Esophagus muscularis mucosa (tissue), 4 donors: ENCODE measurements at regions not wholly inside any gene's neighbourhood (a gene's known extent, or its start where the extent isn't known, plus 50 kb on each side); places are given as distances from the start of the nearest gene placed in this dataset.
A peak's percentile ranks its signal among the peaks of the same experiment; 100 is the strongest.

ENCODE experiments used
- DNase-seq: peaks from one replicate; pipeline ENCODE4 v3.0.0-alpha.2; 2017; ENCODE audit errors: extremely low spot score
- H3K27ac ChIP-seq, 4 donors: fragments of 200-600 bp; sonication (generic); replicated peaks in 1 of 4; 1 replicate in 3 of 4; 2 replicates in 1 of 4; pipeline ENCODE4 v1.5.1; 2016 to 2019; ENCODE audit warnings: mild to moderate bottlenecking in 1 of 4
- H3K27me3 ChIP-seq, 4 donors: fragments of 200-600 bp; sonication (generic); one replicate each; pipeline versions ENCODE4 v1.5.1 to v1.6.0; 2016 to 2019
- H3K36me3 ChIP-seq, 4 donors: fragments of 200-600 bp; sonication (generic); one replicate each; pipeline ENCODE4 v1.5.1; 2016 to 2019
- H3K4me1 ChIP-seq, 4 donors: fragments of 200-600 bp; sonication (generic); one replicate each; pipeline ENCODE4 v1.5.1; 2016 to 2019
- H3K4me3 ChIP-seq, 4 donors: fragments of 200-600 bp; sonication (generic); 1 replicate in 2 of 4; 2 replicates in 2 of 4; pipeline ENCODE4 v1.5.1; 2016 to 2019; ENCODE audit warnings: mild to moderate bottlenecking in 4 of 4, moderate library complexity in 1 of 4
- H3K9me3 ChIP-seq, 4 donors: fragments of 200-600 bp; sonication (generic); 1 replicate in 3 of 4; 2 replicates in 1 of 4; pipeline ENCODE4 v1.5.1; 2016 to 2019
- EP300 ChIP-seq: sonication (generic); formaldehyde crosslinking; IDR thresholded peaks from one replicate; pipeline ENCODE4 v1.6.1; 2017; ENCODE audit warnings: antibody characterized with exemption
- POLR2A ChIP-seq: fragments of 450-650 bp; IDR thresholded peaks from one replicate; pipeline ENCODE4 v1.6.1; 2017; ENCODE audit warnings: antibody characterized with exemption, moderate library complexity, mild to moderate bottlenecking, low read depth
- POLR2AphosphoS5 ChIP-seq, 2 donors: sonication (generic); formaldehyde crosslinking; IDR thresholded peaks; one replicate each; pipeline ENCODE4 v1.6.1; 2017; ENCODE audit warnings: antibody characterized with exemption in 2 of 2
- WGBS: methylation state at CpG from one replicate; pipeline ENCODE4 v1.1.5; 2018; 5-methylcytosine and 5-hydroxymethylcytosine counted together
- intact Hi-C: fragments of 100-400 bp; cut with DNase I; formaldehyde crosslinking; loops from one replicate; pipeline ENCODE4 v1.15.1; 2023
- TF ChIP-seq, protein P1 (sequence below), 3 experiments: fragments of 200-600 bp in 2 of 3; fragments of 450-650 bp in 1 of 3; sonication (generic) in 2 of 3; IDR thresholded peaks; one replicate each; pipeline ENCODE4 v1.5.1; 2017 to 2019; ENCODE audit warnings: antibody characterized with exemption in 3 of 3, mild to moderate bottlenecking in 2 of 3, moderate library complexity in 1 of 3

DNA sequence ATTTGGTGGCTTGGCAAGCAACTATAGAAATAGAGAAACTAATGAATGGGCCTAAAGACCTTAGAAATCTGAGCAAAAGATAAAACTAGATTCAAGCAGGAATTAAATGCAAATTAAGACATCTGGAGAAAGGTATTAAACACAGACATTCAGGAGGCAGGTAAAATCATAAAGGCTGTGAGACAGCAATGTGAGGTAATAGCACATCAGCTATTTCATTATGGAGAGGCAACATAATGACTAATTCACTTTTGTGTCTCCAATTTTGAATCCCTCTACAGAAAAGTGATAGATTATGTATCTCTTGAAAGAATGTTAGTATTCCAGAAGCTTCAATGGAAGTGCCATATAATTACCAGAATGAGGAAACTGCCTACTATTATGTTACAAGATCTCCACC, 175.9 kb upstream of the LRIG3 start:
- H3K27ac ChIP-seq, result no peak overlapping the region
- TF ChIP-seq POLR2A, result no peak
- H3K4me3 ChIP-seq, result no peak overlapping the region
- H3K9me3 ChIP-seq, result no peaks in the 10 kb centered on the region
- H3K4me1 ChIP-seq, result no peaks in the 10 kb centered on the region
- H3K36me3 ChIP-seq, result no peaks in the 10 kb centered on the region
- intact Hi-C loops, result no loop called here
- H3K27me3 ChIP-seq, result no peaks in the 10 kb centered on the region
- DNase-seq, result no peak

DNA sequence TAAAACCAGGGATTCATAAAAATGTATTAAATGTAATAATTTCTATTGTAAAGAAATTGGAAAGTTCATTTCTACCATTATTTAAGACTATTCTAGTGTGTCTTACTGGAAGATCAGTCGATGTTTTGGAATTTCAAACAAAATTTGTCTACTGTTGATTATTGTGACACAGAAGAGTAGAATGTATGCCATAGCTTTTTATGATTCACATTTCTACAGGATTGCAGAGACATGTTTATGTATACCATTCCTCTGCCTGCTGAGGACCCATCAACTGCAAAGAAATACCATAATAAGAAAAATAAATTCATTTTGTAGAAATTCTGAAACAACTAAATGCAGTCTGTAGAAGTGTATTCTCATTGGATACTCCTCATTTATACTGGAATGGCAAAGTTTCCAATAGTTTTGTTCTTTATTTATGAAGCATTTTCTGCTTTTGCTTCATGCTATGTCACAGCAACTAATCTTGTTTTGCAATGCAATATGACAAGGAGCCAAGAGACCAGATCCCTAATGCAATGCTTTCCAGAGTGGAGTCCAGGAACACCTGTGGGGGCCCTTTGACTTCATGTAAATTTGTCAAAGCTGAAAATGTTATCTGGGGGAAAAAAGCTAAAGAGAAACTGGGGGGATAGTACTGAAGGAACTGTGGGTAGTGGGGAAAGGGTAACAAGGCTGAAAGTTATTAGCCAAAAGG, 172.9 kb upstream of the LRIG3 start:
- Histone ChIP-seq H3K4me1 (no peaks in the 10 kb centered on the region), H3K36me3 (no peaks in the 10 kb centered on the region), H3K9me3 (no peaks in the 10 kb centered on the region), H3K27ac (no peak overlapping the region), H3K4me3 (no peak overlapping the region), H3K27me3 (no peaks in the 10 kb centered on the region)
- TF ChIP-seq EP300 (no peak), POLR2AphosphoS5 (IDR thresholded peaks at IDR 0.05) (no peak), POLR2A (no peak)
- TF ChIP-seq, protein P1, sequence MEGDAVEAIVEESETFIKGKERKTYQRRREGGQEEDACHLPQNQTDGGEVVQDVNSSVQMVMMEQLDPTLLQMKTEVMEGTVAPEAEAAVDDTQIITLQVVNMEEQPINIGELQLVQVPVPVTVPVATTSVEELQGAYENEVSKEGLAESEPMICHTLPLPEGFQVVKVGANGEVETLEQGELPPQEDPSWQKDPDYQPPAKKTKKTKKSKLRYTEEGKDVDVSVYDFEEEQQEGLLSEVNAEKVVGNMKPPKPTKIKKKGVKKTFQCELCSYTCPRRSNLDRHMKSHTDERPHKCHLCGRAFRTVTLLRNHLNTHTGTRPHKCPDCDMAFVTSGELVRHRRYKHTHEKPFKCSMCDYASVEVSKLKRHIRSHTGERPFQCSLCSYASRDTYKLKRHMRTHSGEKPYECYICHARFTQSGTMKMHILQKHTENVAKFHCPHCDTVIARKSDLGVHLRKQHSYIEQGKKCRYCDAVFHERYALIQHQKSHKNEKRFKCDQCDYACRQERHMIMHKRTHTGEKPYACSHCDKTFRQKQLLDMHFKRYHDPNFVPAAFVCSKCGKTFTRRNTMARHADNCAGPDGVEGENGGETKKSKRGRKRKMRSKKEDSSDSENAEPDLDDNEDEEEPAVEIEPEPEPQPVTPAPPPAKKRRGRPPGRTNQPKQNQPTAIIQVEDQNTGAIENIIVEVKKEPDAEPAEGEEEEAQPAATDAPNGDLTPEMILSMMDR (IDR thresholded peaks at IDR 0.05), result no peak
- no peak for DNase-seq
- whole genome bisulfite sequencing, result 78% methylated on average over 1 of the region's 1 CpG
- intact Hi-C loops, result no loop called here

DNA sequence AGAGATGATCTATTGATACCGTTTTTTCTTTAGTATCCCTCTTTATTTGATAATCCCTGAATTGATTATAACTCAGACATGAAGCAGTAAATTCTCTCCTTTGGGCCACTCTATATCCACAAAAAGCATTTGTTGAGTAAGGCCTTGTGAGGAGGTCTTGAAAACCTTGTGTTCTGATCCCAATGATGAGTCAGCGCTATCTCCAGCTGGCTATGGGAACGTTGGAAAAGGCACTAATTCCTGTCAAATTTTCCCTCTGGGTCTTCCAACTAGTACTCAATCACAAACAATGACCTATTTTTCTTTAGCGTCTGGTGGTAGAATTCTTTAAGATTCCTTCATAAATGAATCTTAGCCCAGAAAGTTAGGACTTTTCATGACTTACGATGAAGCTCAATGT, 168.4 kb upstream of the LRIG3 start:
- no peak for DNase-seq
- no peaks in the 10 kb centered on the region for H3K27me3 ChIP-seq
- TF ChIP-seq POLR2A (no peak), EP300 (no peak), POLR2AphosphoS5 (IDR thresholded peaks at IDR 0.05) (no peak)
- TF ChIP-seq, protein P1 (IDR thresholded peaks at IDR 0.05), result no peak
- no peak overlapping the region for H3K4me3 ChIP-seq
- peaks cover 0 to 34% (median 32%) of the 10 kb centered on the region in 4 donors for H3K4me1 ChIP-seq
- H3K9me3 ChIP-seq, result no peaks in the 10 kb centered on the region
- intact Hi-C loops, result loop anchor here (10.0 kb wide), 1 partner anchor 744 kb away; no protein-coding TSS in a partner anchor
- no peak overlapping the region for H3K27ac ChIP-seq
- no peaks in the 10 kb centered on the region for H3K36me3 ChIP-seq
- 50% methylated on average over 5 of the region's 5 CpGs for WGBS

DNA sequence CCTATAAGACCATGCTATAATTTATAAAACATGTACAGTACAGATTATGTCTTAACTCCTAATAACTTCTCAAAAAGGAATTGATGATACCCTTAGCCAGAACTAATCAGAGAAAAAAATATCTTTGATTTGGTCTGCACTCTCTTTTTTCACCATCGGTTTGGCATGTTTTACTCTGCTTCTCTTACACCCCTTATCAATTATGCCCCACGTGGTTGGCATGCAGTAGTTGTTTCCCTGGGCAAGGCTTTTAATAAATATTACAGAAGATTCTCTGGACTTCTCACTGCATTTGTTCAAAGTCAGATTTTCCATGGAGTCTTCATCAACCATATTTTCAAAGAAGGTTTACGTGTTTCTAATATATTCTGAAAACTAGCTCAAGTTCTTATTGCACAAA, 167.4 kb upstream of the LRIG3 start:
- Histone ChIP-seq H3K9me3 (no peaks in the 10 kb centered on the region), H3K36me3 (no peaks in the 10 kb centered on the region), H3K27me3 (no peaks in the 10 kb centered on the region), H3K4me3 (no peak overlapping the region), H3K27ac (no peak overlapping the region), H3K4me1 (peaks cover 0 to 42% (median 41%) of the 10 kb centered on the region in 4 donors)
- WGBS, result 73% methylated on average over 3 of the region's 3 CpGs
- TF ChIP-seq POLR2A, result no peak
- TF ChIP-seq POLR2AphosphoS5 (IDR thresholded peaks at IDR 0.05), result no peak
- no peak for TF ChIP-seq EP300
- TF ChIP-seq, protein P1 (IDR thresholded peaks at IDR 0.05), result no peak
- no peak for DNase-seq
- intact Hi-C loops, result loop anchor here (1.0 to 10.0 kb wide), 2 partner anchors 547 to 743 kb away; no protein-coding TSS in a partner anchor

DNA sequence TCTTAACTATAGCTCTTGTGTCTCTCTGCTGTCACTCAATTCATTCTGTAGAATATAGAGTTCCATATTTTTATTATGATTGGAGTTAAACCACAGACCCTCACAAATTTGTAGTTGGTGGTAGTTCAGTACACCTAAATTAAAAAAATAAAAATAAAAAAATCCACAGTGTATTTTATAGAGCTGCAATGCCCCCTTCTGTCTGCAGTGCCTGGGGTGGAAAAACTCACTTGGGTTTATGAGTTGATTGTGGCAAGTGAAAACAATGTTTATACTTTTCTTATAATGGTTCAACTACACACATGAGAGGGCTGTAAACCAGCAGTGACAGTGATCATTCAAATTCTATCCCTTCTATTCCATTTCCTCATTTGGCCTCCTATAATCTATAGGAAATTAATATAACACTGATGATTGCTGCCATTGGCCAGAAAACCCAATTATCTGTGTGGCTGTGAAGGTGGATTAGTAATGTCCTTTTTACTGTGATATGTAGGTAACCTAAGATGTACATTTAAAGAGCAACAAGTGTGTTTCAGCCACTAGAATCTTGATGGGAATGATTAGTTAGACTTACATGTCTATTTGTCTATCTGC, 166.9 kb upstream of the LRIG3 start:
- Histone ChIP-seq H3K4me1 (peaks cover 0 to 44% (median 41%) of the 10 kb centered on the region in 4 donors), H3K4me3 (no peak overlapping the region), H3K27me3 (no peaks in the 10 kb centered on the region), H3K9me3 (no peaks in the 10 kb centered on the region), H3K36me3 (no peaks in the 10 kb centered on the region), H3K27ac (no peak overlapping the region)
- DNase-seq, result no peak
- TF ChIP-seq, protein P1 (IDR thresholded peaks at IDR 0.05), result peak; percentile 54 to 71 (median 59)
- TF ChIP-seq POLR2A, result no peak
- intact Hi-C loops, result loop anchor here (1.0 to 10.0 kb wide), 2 partner anchors 547 to 742 kb away; no protein-coding TSS in a partner anchor
